ENCODE measurements at regions not wholly inside any gene's neighbourhood (a gene's known extent, or its start where the extent isn't known, plus 50 kb on each side); places are given as distances from the start of the nearest gene placed in this dataset.

DNA sequence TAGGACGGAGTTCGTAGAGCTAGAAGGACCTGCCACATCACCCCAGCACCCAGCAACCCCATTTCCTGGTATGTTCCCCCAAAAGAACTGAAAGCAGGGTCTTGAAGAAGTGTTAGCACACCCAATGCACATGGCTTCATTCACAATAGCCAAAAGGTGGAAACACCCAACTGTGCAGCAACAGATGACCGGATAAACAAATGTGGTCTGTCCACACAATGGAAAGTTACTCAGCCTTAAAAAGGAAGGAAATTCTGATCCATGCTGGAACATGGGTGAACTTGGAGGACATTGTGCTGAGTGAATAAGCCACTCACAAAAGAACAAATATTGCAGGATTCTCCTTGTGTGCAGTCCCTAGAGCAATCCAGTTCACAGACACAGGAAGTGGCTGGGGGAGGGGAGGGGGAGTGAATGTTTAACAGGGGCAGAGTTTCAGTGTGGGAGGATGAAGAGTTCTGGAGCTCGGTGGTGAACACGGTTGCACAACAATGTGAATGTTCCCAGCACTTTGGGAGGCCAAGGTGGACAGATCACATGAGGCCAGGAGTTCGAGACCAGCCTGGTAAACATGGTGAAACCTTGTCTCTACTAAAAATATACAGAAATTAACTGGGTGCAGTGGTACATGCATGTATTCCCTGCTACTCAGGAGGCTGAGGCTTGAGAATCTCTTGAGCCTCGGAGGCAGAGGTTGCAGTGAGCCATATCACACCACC is 157.5 kb downstream of the NUP210 start:
- Histone ChIP-seq H3K27me3 (no peaks in the 10 kb centered on the region), H3K4me3 (no peak overlapping the region), H3K4me1 (peaks cover 17% of the 10 kb centered on the region), H3K9me3 (no peaks in the 10 kb centered on the region), H3K36me3 (ENCODE audit: low read depth, missing control alignments) (no peaks in the 10 kb centered on the region), H3K27ac (no peak overlapping the region)
- intact Hi-C loops (cut with DNase I; ENCODE audit: low total_unique reads), result no loop called here
- WGBS, 2 donors, result 76 to 82% methylated on average over 7 of the region's 7 CpGs
- no peak for TF ChIP-seq POLR2A (IDR thresholded peaks at IDR 0.05)
- TF ChIP-seq, protein P1, sequence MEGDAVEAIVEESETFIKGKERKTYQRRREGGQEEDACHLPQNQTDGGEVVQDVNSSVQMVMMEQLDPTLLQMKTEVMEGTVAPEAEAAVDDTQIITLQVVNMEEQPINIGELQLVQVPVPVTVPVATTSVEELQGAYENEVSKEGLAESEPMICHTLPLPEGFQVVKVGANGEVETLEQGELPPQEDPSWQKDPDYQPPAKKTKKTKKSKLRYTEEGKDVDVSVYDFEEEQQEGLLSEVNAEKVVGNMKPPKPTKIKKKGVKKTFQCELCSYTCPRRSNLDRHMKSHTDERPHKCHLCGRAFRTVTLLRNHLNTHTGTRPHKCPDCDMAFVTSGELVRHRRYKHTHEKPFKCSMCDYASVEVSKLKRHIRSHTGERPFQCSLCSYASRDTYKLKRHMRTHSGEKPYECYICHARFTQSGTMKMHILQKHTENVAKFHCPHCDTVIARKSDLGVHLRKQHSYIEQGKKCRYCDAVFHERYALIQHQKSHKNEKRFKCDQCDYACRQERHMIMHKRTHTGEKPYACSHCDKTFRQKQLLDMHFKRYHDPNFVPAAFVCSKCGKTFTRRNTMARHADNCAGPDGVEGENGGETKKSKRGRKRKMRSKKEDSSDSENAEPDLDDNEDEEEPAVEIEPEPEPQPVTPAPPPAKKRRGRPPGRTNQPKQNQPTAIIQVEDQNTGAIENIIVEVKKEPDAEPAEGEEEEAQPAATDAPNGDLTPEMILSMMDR (IDR thresholded peaks at IDR 0.05), result no peak
- DNase-seq, result no peak

DNA sequence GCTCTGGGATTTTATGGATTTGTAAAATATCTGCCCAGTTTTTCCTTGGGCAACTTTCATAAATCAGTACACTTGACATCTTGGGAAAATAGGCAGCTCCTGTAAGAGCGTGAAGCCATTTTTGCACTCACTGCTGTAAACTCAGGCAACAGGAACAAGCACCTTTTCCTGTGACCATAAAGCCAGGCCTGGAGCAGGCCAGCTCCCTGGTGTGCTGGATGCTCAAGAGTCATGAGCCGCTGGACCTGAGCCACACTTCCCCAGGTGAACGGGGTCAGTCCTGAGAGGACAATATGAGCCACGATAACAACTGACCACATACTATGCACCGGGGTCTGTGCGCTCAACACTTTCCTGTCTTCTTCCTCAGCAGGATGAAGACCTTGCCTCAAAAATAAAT is 158.2 kb downstream of the NUP210 start:
- Histone ChIP-seq H3K4me1 (peaks cover 17% of the 10 kb centered on the region), H3K4me3 (no peak overlapping the region), H3K9me3 (no peaks in the 10 kb centered on the region), H3K36me3 (ENCODE audit: low read depth, missing control alignments) (no peaks in the 10 kb centered on the region), H3K27ac (no peak overlapping the region), H3K27me3 (no peaks in the 10 kb centered on the region)
- TF ChIP-seq, protein P1 (IDR thresholded peaks at IDR 0.05), result no peak
- TF ChIP-seq POLR2A (IDR thresholded peaks at IDR 0.05), result no peak
- intact Hi-C loops (cut with DNase I; ENCODE audit: low total_unique reads), result no loop called here
- no peak for DNase-seq
- 83 to 85% methylated on average over 5 to 6 of the region's 6 CpGs for WGBS, 2 donors

DNA sequence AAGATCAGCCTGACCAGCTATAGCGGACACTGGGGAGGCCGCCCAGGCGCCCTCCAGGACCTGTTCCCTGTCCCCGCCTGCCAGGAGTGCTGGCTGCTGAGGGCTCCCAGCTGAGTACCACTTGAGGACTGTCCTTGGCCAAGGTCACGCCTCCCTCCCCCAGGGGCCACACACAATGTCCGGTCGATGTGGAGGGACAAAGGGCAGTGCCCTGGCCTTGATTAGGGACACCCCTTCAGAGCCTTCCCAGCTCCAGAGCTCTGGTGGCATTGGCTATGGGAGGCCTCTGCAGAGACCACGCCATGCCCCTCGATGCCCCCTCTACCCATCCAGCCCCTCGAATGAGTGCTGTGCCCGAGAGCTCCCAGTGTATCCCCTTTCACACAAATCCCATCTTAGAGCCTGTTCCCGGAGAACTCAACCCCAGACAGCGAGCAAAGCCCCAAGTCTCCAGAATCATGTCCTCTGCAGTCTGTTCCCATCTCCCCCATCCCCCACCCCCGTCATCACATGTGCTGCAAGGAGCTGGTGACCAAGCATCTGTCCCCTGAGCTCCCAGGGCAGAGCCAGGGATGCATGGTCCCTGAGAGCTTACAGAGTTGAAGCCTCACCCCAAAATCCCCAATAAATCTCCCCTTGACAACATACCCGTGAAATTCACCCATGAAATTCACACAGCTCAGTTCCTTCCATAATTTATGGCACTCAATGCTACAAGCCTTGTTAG is 158.9 kb downstream of the NUP210 start:
- Histone ChIP-seq H3K27me3 (no peaks in the 10 kb centered on the region), H3K4me1 (peaks cover 17% of the 10 kb centered on the region), H3K27ac (no peak overlapping the region), H3K4me3 (no peak overlapping the region), H3K9me3 (no peaks in the 10 kb centered on the region), H3K36me3 (ENCODE audit: low read depth, missing control alignments) (no peaks in the 10 kb centered on the region)
- WGBS, 2 donors, result 82 to 85% methylated on average over 9 to 15 of the region's 15 CpGs
- TF ChIP-seq, protein P1 (IDR thresholded peaks at IDR 0.05), result no peak
- TF ChIP-seq POLR2A (IDR thresholded peaks at IDR 0.05), result no peak
- DNase-seq, result no peak
- intact Hi-C loops (cut with DNase I; ENCODE audit: low total_unique reads), result no loop called here

DNA sequence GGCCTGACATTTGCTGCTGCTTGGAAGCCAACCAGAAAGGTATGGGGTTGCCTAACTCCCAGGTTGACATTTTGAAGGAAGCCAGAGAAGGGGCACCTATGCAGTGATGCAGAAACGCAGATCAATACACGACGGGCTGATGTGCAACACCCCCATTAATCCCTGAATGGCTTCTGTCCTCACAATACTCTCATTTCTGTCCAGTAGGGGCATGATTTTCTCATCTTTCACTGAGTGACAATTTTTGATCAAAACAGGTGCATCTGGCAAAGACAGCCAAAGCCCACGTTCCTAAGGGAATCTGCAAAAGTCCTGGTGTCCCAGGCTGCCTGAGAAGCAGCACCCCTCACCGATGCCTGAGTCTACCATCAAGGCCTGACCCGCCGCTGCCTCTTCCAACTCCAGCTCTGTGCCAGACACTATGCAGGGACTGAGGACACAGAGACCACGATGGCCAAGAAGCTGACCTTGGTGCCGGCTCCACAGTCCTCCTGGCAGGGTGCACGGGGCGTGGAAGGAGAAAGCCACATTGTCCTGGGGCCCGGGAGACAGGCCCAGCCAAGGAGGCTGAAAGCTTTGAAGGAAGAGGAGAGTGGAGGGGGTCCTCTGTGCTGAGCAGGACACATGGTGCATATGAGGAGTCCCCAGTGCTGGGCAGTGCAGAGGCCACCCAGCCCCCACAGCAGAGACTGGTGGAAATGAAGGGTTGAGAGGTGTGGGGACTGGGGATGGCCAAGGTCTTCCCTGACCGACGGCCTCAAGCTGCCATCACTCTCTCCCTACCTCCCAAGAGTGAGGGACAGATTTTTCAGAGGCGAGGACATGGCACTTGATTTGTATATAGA is 159.6 kb downstream of the NUP210 start:
- TF ChIP-seq, protein P1 (IDR thresholded peaks at IDR 0.05), result no peak
- TF ChIP-seq POLR2A (IDR thresholded peaks at IDR 0.05), result no peak
- DNase-seq, result peak; percentile 55
- Histone ChIP-seq H3K9me3 (no peaks in the 10 kb centered on the region), H3K4me1 (peaks cover 17% of the 10 kb centered on the region), H3K36me3 (ENCODE audit: low read depth, missing control alignments) (no peaks in the 10 kb centered on the region), H3K4me3 (no peak overlapping the region), H3K27me3 (no peaks in the 10 kb centered on the region), H3K27ac (no peak overlapping the region)
- 68 to 70% methylated on average over 10 to 15 of the region's 15 CpGs for WGBS, 2 donors
- intact Hi-C loops (cut with DNase I; ENCODE audit: low total_unique reads), result no loop called here

All from testis (tissue), 2 donors.